ENCODE measurements at regions not wholly inside any gene's neighbourhood (a gene's known extent, or its start where the extent isn't known, plus 50 kb on each side); places are given as distances from the start of the nearest gene placed in this dataset.

DNA sequence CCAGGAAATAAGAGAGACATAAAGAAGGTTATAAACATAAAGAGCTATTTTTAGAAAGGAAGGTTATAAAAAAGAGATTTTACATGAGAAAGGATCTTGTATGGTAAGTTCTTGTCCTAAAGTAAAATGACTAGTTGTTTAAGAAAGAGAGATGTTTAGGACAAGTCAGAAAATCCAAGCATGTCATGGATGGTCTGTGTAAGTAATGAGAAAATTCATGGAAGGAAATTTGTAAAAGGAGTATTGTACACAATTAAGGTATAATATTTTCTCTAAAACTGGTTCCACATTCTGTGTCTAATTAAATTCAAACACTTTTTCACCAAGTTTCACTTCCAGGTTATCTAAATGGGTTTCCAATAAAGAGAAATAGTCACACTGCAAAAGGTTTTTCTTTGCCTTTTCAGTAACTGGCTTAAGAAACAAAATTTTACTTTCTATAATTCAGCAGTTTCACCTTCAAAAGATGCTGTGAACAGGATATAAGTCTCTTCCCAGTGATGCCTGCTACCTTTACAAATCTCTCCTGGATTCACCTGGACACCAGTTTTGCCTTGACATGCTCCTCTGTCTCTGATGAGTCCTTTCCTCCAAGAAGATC, 455.7 kb downstream of the ZIC1 start:
- Histone ChIP-seq H3K36me3 (ENCODE audit: insufficient read depth in 1 of 2, low read depth in 1 of 2) (no peaks in the 10 kb centered on the region), H3K27me3 (ENCODE audit: insufficient read depth in 3 of 3, low read length in 2 of 3) (no peaks in the 10 kb centered on the region), H3K9me3 (no peaks in the 10 kb centered on the region), H3K4me3 (no peak overlapping the region), H3K27ac (no peak overlapping the region), H3K4me1 (no peaks in the 10 kb centered on the region)
- intact Hi-C loops (cut with DNase I): no loop called here
- DNase-seq (no peak), ATAC-seq (no peak)
- TF ChIP-seq, protein P1, sequence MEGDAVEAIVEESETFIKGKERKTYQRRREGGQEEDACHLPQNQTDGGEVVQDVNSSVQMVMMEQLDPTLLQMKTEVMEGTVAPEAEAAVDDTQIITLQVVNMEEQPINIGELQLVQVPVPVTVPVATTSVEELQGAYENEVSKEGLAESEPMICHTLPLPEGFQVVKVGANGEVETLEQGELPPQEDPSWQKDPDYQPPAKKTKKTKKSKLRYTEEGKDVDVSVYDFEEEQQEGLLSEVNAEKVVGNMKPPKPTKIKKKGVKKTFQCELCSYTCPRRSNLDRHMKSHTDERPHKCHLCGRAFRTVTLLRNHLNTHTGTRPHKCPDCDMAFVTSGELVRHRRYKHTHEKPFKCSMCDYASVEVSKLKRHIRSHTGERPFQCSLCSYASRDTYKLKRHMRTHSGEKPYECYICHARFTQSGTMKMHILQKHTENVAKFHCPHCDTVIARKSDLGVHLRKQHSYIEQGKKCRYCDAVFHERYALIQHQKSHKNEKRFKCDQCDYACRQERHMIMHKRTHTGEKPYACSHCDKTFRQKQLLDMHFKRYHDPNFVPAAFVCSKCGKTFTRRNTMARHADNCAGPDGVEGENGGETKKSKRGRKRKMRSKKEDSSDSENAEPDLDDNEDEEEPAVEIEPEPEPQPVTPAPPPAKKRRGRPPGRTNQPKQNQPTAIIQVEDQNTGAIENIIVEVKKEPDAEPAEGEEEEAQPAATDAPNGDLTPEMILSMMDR (IDR thresholded peaks at IDR 0.05): no peak

DNA sequence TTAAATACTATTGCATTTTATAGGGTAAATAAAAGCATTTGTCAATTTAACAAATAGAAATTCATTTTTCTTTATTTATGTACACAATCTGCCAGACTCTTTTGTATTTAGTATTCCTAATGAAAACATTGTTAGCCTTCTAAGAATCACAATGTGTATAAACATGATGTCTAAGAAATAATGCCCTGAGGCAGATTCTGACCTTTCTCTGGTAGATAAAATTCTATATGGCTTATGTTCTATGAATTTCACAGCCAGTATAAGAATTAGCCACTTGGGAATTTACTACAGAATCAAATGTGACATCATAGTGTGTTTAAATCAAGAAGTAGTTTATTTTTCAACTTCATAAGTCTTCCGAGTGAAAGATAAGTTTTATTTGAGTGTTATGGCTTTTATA, 457.4 kb downstream of the ZIC1 start:
- intact Hi-C loops (cut with DNase I): no loop called here

DNA sequence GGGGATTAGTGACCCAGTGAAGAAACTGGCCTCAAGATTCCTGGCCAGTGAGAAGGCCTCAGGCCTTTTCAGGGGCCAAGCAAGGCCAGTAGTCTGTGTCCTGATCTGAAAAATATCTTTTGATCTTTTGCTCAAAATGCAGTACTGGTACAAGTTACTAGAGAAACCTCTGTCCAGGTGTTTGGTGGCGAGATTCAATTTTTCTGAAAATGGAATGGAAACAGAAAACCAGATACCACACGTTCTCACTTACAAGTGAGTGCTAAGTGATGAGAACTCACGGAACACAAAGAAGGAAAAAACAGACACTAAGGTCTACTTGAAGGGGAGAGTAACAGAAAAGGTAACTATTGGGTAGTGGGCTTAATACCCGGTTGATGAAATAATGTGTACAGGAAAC, 463.4 kb downstream of the ZIC1 start:
- WGBS, 3 donors: 88 to 96% (median 89%) methylated on average over 4 of the region's 4 CpGs
- intact Hi-C loops (cut with DNase I): no loop called here
- TF ChIP-seq, protein P1 (IDR thresholded peaks at IDR 0.05): no peak
- H3K4me3 ChIP-seq: no peak overlapping the region
- DNase-seq: no peak
- H3K36me3 ChIP-seq (ENCODE audit: insufficient read depth in 1 of 2, low read depth in 1 of 2): no peaks in the 10 kb centered on the region
- no peaks in the 10 kb centered on the region for H3K27me3 ChIP-seq (ENCODE audit: insufficient read depth in 3 of 3, low read length in 2 of 3)
- no peak overlapping the region for H3K27ac ChIP-seq
- H3K9me3 ChIP-seq: no peaks in the 10 kb centered on the region
- H3K4me1 ChIP-seq: no peaks in the 10 kb centered on the region
- ATAC-seq: no peak

More for the DNA sequence above, 457.4 kb downstream of the ZIC1 start:
- H3K4me3 ChIP-seq: no peak overlapping the region
- no peaks in the 10 kb centered on the region for H3K36me3 ChIP-seq (ENCODE audit: insufficient read depth in 1 of 2, low read depth in 1 of 2)
- ATAC-seq: no peak
- no peaks in the 10 kb centered on the region for H3K4me1 ChIP-seq
- H3K27me3 ChIP-seq (ENCODE audit: insufficient read depth in 3 of 3, low read length in 2 of 3): no peaks in the 10 kb centered on the region
- no peak overlapping the region for H3K27ac ChIP-seq
- TF ChIP-seq, protein P1 (IDR thresholded peaks at IDR 0.05): no peak
- DNase-seq: no peak
- 55 to 75% (median 63%) methylated on average over 1 of the region's 1 CpG for WGBS, 3 donors
- H3K9me3 ChIP-seq: no peaks in the 10 kb centered on the region

DNA sequence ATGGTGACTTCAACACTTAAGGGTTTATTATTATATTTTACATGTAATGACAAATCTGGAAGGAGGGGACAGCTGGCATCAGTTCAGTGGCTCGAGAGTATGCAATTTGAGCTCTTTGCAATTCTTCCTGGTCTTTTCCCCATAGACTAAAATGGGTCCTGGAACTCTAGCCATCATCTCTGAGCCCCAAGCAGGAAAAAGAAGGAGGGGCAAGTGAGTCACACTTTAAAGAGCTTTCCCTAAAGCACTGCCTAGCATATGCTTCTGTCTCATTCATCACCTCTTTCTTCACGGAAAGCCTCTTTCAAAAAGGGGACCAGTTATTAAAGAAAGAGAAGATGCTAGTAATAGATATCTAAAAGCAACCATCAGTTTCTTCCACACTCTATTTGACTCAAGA, 466.3 kb downstream of the ZIC1 start:
- WGBS, 3 donors: 10 to 44% (median 38%) methylated on average over 2 of the region's 2 CpGs
- Histone ChIP-seq H3K4me3 (no peak overlapping the region), H3K27me3 (ENCODE audit: insufficient read depth in 3 of 3, low read length in 2 of 3) (no peaks in the 10 kb centered on the region), H3K9me3 (no peaks in the 10 kb centered on the region), H3K27ac (no peak overlapping the region), H3K4me1 (no peaks in the 10 kb centered on the region), H3K36me3 (ENCODE audit: insufficient read depth in 1 of 2, low read depth in 1 of 2) (no peaks in the 10 kb centered on the region)
- DNase-seq (no peak), ATAC-seq (no peak)
- TF ChIP-seq, protein P1 (IDR thresholded peaks at IDR 0.05): no peak
- intact Hi-C loops (cut with DNase I): no loop called here

DNA sequence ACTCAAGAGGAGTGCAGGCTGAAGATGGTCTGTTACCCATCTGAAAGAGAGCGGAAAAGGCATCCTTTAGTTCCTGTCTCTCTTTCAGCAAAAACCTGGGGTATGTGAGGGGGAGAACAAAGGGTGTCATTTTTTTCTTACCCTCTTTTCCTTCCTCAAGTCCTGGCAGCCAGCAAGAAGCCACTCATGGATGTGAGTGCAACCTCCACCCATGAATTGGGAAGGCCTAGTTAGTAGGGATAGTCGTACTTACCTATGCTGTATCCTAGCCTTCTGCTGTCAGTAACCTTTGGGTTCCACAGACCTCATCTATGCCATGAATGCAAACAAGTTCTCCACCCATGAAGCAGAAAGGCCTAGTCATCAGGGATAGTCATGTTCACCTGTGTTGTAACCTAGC, 472.8 kb downstream of the ZIC1 start:
- no peaks in the 10 kb centered on the region for H3K9me3 ChIP-seq
- H3K36me3 ChIP-seq (ENCODE audit: insufficient read depth in 1 of 2, low read depth in 1 of 2): no peaks in the 10 kb centered on the region
- H3K27me3 ChIP-seq (ENCODE audit: insufficient read depth in 3 of 3, low read length in 2 of 3): no peaks in the 10 kb centered on the region
- no peak overlapping the region for H3K4me3 ChIP-seq
- intact Hi-C loops (cut with DNase I): no loop called here
- no peak for DNase-seq
- TF ChIP-seq, protein P1 (IDR thresholded peaks at IDR 0.05): no peak
- no peak overlapping the region for H3K27ac ChIP-seq
- 81 to 93% (median 90%) methylated on average over 2 of the region's 2 CpGs for WGBS, 3 donors
- ATAC-seq: no peak
- no peaks in the 10 kb centered on the region for H3K4me1 ChIP-seq
